ENCODE measurements at regions not wholly inside any gene's neighbourhood (a gene's known extent, or its start where the extent isn't known, plus 50 kb on each side); places are given as distances from the start of the nearest gene placed in this dataset.

DNA sequence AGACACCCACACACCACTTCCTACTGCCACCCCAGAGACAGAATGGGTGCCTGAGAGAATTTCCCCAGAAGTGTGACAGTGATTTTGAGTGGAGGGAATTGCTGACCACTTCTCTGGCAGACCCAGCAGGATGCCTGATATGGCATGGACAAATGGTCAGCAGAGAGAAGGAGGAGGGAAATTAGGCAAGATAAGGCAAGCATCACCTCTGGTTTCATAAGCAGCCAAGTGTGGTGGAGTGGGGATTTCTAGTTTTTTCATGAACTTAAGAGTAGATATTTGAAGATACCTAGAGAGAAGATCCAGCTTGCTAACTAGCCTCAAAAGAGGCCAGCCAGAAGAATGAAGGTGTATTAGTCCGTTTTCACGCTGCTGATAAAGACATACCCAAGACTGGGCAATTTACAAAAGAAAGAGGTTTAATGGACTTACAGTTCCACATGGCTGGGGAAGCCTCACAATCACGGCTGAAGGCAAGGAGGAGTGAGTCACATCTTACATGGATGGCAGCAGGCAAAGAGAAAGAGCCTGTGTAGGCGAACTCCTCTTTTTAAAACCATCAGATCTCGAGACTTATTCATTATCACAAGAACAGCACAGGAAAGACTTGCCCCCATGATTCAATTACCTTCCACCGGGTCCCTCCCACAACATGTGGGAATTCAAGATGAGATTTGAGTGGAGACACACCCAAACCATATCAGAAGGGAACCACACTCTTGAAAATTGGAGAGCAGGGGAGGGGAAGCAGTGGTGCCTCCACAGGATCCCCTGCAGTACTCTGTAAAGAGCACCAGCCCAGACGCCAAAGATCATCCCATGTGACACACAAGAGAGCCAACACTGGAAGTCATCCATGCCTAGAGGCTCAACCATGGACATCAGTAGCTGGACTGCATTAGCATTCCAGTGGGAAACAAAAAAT lies 64.2 kb downstream of the RBM43 start:
- Histone ChIP-seq H4K20me1 (ENCODE audit: insufficient read depth) (no peaks in the 10 kb centered on the region), H3K4me2 (ENCODE audit: low read length) (no peak overlapping the region), H2AFZ (ENCODE audit: low read depth, low read length, poor library complexity, severe bottlenecking) (no peak overlapping the region), H3K9me2 (ENCODE audit: insufficient read depth) (no peaks in the 10 kb centered on the region), H3K9me3 (ENCODE audit: control insufficient read depth in 1 of 2, insufficient read depth in 1 of 2, low read depth in 1 of 2, low read length in 2 of 2) (no peaks in the 10 kb centered on the region), H3K9ac (ENCODE audit: low read length) (no peak overlapping the region), H3K4me3 (replicated peaks in 1 of 2; ENCODE audit: low read depth in 1 of 2, low read length in 2 of 2) (no peak overlapping the region), H3K36me3 (ENCODE audit: control insufficient read depth in 1 of 2, insufficient read depth in 2 of 2, low read length in 2 of 2) (no peaks in the 10 kb centered on the region), H3K4me1 (ENCODE audit: control insufficient read depth in 1 of 2, insufficient read depth in 2 of 2, low read length in 2 of 2) (peaks cover 0 to 5% of the 10 kb centered on the region in 2 experiments; a peak in 1 of 4 replicates), H3K27me3 (ENCODE audit: insufficient read depth, low read length) (no peaks in the 10 kb centered on the region), H3K27ac (ENCODE audit: low read depth, low read length) (no peak overlapping the region), H3K79me2 (ENCODE audit: insufficient read depth, low read length) (no peaks in the 10 kb centered on the region)
- TF ChIP-seq, protein P1, sequence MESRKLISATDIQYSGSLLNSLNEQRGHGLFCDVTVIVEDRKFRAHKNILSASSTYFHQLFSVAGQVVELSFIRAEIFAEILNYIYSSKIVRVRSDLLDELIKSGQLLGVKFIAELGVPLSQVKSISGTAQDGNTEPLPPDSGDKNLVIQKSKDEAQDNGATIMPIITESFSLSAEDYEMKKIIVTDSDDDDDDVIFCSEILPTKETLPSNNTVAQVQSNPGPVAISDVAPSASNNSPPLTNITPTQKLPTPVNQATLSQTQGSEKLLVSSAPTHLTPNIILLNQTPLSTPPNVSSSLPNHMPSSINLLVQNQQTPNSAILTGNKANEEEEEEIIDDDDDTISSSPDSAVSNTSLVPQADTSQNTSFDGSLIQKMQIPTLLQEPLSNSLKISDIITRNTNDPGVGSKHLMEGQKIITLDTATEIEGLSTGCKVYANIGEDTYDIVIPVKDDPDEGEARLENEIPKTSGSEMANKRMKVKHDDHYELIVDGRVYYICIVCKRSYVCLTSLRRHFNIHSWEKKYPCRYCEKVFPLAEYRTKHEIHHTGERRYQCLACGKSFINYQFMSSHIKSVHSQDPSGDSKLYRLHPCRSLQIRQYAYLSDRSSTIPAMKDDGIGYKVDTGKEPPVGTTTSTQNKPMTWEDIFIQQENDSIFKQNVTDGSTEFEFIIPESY (IDR thresholded peaks at IDR 0.05; ENCODE audit: extremely low read depth, insufficient replicate concordance, low read length) = no peak
- no peak for TF ChIP-seq EGR1 (IDR thresholded peaks at IDR 0.05; ENCODE audit: low read depth)
- no peak for TF ChIP-seq RAD21 (IDR thresholded peaks at IDR 0.05; ENCODE audit: low read depth)
- TF ChIP-seq, protein P2, sequence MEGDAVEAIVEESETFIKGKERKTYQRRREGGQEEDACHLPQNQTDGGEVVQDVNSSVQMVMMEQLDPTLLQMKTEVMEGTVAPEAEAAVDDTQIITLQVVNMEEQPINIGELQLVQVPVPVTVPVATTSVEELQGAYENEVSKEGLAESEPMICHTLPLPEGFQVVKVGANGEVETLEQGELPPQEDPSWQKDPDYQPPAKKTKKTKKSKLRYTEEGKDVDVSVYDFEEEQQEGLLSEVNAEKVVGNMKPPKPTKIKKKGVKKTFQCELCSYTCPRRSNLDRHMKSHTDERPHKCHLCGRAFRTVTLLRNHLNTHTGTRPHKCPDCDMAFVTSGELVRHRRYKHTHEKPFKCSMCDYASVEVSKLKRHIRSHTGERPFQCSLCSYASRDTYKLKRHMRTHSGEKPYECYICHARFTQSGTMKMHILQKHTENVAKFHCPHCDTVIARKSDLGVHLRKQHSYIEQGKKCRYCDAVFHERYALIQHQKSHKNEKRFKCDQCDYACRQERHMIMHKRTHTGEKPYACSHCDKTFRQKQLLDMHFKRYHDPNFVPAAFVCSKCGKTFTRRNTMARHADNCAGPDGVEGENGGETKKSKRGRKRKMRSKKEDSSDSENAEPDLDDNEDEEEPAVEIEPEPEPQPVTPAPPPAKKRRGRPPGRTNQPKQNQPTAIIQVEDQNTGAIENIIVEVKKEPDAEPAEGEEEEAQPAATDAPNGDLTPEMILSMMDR (IDR thresholded peaks at IDR 0.05 in 2 of 3, conservative IDR thresholded peaks at IDR 0.05 in 1 of 3; ENCODE audit: borderline replicate concordance in 1 of 3, insufficient read depth in 1 of 3, low read depth in 2 of 3, low read length in 2 of 3) = no peak
- TF ChIP-seq TCF7L2 (IDR thresholded peaks at IDR 0.05; ENCODE audit: borderline replicate concordance, extremely low read depth, insufficient read depth, insufficient read length) = no peak
- no peak for TF ChIP-seq POLR2A (IDR thresholded peaks at IDR 0.05; ENCODE audit: borderline replicate concordance, extremely low read depth, insufficient read depth, insufficient read length)
- TF ChIP-seq JUND (IDR thresholded peaks at IDR 0.05) = no peak
- no peak for TF ChIP-seq ZNF274 (IDR thresholded peaks at IDR 0.05; ENCODE audit: low read depth, low read length)
- TF ChIP-seq CBX3 (IDR thresholded peaks at IDR 0.05; ENCODE audit: low read depth) = no peak
- TF ChIP-seq, protein P3, sequence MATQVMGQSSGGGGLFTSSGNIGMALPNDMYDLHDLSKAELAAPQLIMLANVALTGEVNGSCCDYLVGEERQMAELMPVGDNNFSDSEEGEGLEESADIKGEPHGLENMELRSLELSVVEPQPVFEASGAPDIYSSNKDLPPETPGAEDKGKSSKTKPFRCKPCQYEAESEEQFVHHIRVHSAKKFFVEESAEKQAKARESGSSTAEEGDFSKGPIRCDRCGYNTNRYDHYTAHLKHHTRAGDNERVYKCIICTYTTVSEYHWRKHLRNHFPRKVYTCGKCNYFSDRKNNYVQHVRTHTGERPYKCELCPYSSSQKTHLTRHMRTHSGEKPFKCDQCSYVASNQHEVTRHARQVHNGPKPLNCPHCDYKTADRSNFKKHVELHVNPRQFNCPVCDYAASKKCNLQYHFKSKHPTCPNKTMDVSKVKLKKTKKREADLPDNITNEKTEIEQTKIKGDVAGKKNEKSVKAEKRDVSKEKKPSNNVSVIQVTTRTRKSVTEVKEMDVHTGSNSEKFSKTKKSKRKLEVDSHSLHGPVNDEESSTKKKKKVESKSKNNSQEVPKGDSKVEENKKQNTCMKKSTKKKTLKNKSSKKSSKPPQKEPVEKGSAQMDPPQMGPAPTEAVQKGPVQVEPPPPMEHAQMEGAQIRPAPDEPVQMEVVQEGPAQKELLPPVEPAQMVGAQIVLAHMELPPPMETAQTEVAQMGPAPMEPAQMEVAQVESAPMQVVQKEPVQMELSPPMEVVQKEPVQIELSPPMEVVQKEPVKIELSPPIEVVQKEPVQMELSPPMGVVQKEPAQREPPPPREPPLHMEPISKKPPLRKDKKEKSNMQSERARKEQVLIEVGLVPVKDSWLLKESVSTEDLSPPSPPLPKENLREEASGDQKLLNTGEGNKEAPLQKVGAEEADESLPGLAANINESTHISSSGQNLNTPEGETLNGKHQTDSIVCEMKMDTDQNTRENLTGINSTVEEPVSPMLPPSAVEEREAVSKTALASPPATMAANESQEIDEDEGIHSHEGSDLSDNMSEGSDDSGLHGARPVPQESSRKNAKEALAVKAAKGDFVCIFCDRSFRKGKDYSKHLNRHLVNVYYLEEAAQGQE (IDR thresholded peaks at IDR 0.05; ENCODE audit: low read depth) = no peak
- TF ChIP-seq ELF1 (IDR thresholded peaks at IDR 0.05; ENCODE audit: borderline replicate concordance, low read depth) = no peak
- no peak for TF ChIP-seq CEBPB (IDR thresholded peaks at IDR 0.05; ENCODE audit: low read depth)
- TF ChIP-seq, protein P4, sequence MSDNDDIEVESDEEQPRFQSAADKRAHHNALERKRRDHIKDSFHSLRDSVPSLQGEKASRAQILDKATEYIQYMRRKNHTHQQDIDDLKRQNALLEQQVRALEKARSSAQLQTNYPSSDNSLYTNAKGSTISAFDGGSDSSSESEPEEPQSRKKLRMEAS (IDR thresholded peaks at IDR 0.05) = no peak
- no peak for TF ChIP-seq EZH2 (IDR thresholded peaks at IDR 0.05)
- TF ChIP-seq SIN3A (IDR thresholded peaks at IDR 0.05; ENCODE audit: low read depth) = no peak
- TF ChIP-seq, protein P5, sequence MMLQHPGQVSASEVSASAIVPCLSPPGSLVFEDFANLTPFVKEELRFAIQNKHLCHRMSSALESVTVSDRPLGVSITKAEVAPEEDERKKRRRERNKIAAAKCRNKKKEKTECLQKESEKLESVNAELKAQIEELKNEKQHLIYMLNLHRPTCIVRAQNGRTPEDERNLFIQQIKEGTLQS (IDR thresholded peaks at IDR 0.05) = no peak
- no peak for TF ChIP-seq POLR2AphosphoS5 (IDR thresholded peaks at IDR 0.05; ENCODE audit: low read depth, low read length)
- TF ChIP-seq SRF (IDR thresholded peaks at IDR 0.05; ENCODE audit: low read depth) = no peak
- no peak for TF ChIP-seq ZFX (IDR thresholded peaks at IDR 0.05)
- TF ChIP-seq EZH2phosphoT487 (IDR thresholded peaks at IDR 0.05; ENCODE audit: borderline replicate concordance) = no peak
- intact Hi-C loops (cut with micrococcal nuclease) = no loop called here
- CTCF ChIA-PET = no interaction called here
- POLR2A ChIA-PET = no interaction called here
- BruUV-seq (replicated peaks) = no TSS peak
- ATAC-seq (no peak), DNase-seq (ENCODE audit: low read depth, low spot score) (no peak)
- RAD21 ChIA-PET (ENCODE audit: low non-redundant PET in 1 of 2, low total read pairs in 2 of 2, uncharacterized antibody in 2 of 2, unreplicated experiment in 2 of 2) = no interaction called here
